ENCODE measurements at regions not wholly inside any gene's neighbourhood (a gene's known extent, or its start where the extent isn't known, plus 50 kb on each side); places are given as distances from the start of the nearest gene placed in this dataset.

- no peak overlapping the region for H3K27ac ChIP-seq (ENCODE audit: low read length)
- no peaks in the 10 kb centered on the region for H3K9me2 ChIP-seq (ENCODE audit: insufficient read depth, low read length)
- no peaks in the 10 kb centered on the region for H4K20me1 ChIP-seq (ENCODE audit: insufficient read depth)
- H3K36me3 ChIP-seq (ENCODE audit: insufficient read depth, low read length), result no peaks in the 10 kb centered on the region
- no peak overlapping the region for H3K4me3 ChIP-seq (ENCODE audit: low read length)
- no peak overlapping the region for H3K4me2 ChIP-seq (ENCODE audit: low read length)
- no peaks in the 10 kb centered on the region for H3K9me3 ChIP-seq (ENCODE audit: low read length)
- no peak overlapping the region for H3K9ac ChIP-seq (ENCODE audit: low read length)
- H3K79me2 ChIP-seq (replicated peaks; ENCODE audit: insufficient read depth, low read length), result no peaks in the 10 kb centered on the region
- TF ChIP-seq SMC3 (conservative IDR thresholded peaks at IDR 0.05; ENCODE audit: poor library complexity) (no peak), TAF1 (IDR thresholded peaks at IDR 0.05; ENCODE audit: low read depth) (no peak)
- no peaks in the 10 kb centered on the region for H3K27me3 ChIP-seq (ENCODE audit: insufficient read depth, low read depth, low read length)
- no peak overlapping the region for H2AFZ ChIP-seq (ENCODE audit: low read depth, low read length)
- H3F3A ChIP-seq (ENCODE audit: insufficient read depth, low read length, poor library complexity, severe bottlenecking), result no peaks in the 10 kb centered on the region
Observed at GRCh38 chr6:141996823-141997222, 135.9 kb upstream of the GJE1 start.

- Histone ChIP-seq H4K20me1 (ENCODE audit: insufficient read depth) (no peaks in the 10 kb centered on the region), H3K9me3 (ENCODE audit: low read length) (no peaks in the 10 kb centered on the region), H3K9ac (ENCODE audit: low read length) (no peak overlapping the region), H2AFZ (ENCODE audit: low read depth, low read length) (no peak overlapping the region), H3K79me2 (replicated peaks; ENCODE audit: insufficient read depth, low read length) (no peaks in the 10 kb centered on the region), H3K27ac (ENCODE audit: low read length) (no peak overlapping the region), H3F3A (ENCODE audit: insufficient read depth, low read length, poor library complexity, severe bottlenecking) (no peaks in the 10 kb centered on the region), H3K4me3 (ENCODE audit: low read length) (no peak overlapping the region), H3K4me2 (ENCODE audit: low read length) (no peak overlapping the region), H3K27me3 (ENCODE audit: insufficient read depth, low read depth, low read length) (no peaks in the 10 kb centered on the region), H3K9me2 (ENCODE audit: insufficient read depth, low read length) (no peaks in the 10 kb centered on the region), H3K36me3 (ENCODE audit: insufficient read depth, low read length) (no peaks in the 10 kb centered on the region)
- TF ChIP-seq MXI1 (conservative IDR thresholded peaks at IDR 0.05; ENCODE audit: poor library complexity, severe bottlenecking) (no peak), TAF1 (IDR thresholded peaks at IDR 0.05; ENCODE audit: low read depth) (no peak), REST (IDR thresholded peaks at IDR 0.05; ENCODE audit: borderline replicate concordance) (no peak), EZH2 (IDR thresholded peaks at IDR 0.05; ENCODE audit: borderline replicate concordance, insufficient read depth, low read length, poor library complexity, severe bottlenecking) (no peak), CTCF (IDR thresholded peaks at IDR 0.05; ENCODE audit: poor library complexity, severe bottlenecking) (no peak), EP300 (conservative IDR thresholded peaks at IDR 0.05; ENCODE audit: poor library complexity, severe bottlenecking) (no peak), POLR2AphosphoS5 (IDR thresholded peaks at IDR 0.05) (no peak), SMC3 (conservative IDR thresholded peaks at IDR 0.05; ENCODE audit: poor library complexity) (no peak), RAD21 (conservative IDR thresholded peaks at IDR 0.05) (no peak)
Observed at GRCh38 chr6:141992109-141992508, 140.6 kb upstream of the GJE1 start.

GRCh38 chr6:141990840-141991239 lies 141.9 kb upstream of the GJE1 start:
- H3K9me2 ChIP-seq (ENCODE audit: insufficient read depth, low read length), result no peaks in the 10 kb centered on the region
- no peak overlapping the region for H3K4me3 ChIP-seq (ENCODE audit: low read length)
- H4K20me1 ChIP-seq (ENCODE audit: insufficient read depth), result no peaks in the 10 kb centered on the region
- no peaks in the 10 kb centered on the region for H3K9me3 ChIP-seq (ENCODE audit: low read length)
- H2AFZ ChIP-seq (ENCODE audit: low read depth, low read length), result no peak overlapping the region
- no peaks in the 10 kb centered on the region for H3K79me2 ChIP-seq (replicated peaks; ENCODE audit: insufficient read depth, low read length)
- no peak overlapping the region for H3K9ac ChIP-seq (ENCODE audit: low read length)
- no peak overlapping the region for H3K4me2 ChIP-seq (ENCODE audit: low read length)
- no peaks in the 10 kb centered on the region for H3K36me3 ChIP-seq (ENCODE audit: insufficient read depth, low read length)
- H3K27me3 ChIP-seq (ENCODE audit: insufficient read depth, low read depth, low read length), result no peaks in the 10 kb centered on the region
- no peaks in the 10 kb centered on the region for H3F3A ChIP-seq (ENCODE audit: insufficient read depth, low read length, poor library complexity, severe bottlenecking)
- no peak overlapping the region for H3K27ac ChIP-seq (ENCODE audit: low read length)
- TF ChIP-seq REST (IDR thresholded peaks at IDR 0.05; ENCODE audit: borderline replicate concordance) (no peak), EP300 (conservative IDR thresholded peaks at IDR 0.05; ENCODE audit: poor library complexity, severe bottlenecking) (no peak)

Measured in neural cell (in vitro differentiated cells).